ENCODE measurements at regions not wholly inside any gene's neighbourhood (a gene's known extent, or its start where the extent isn't known, plus 50 kb on each side); places are given as distances from the start of the nearest gene placed in this dataset.
A peak's percentile ranks its signal among the peaks of the same experiment; 100 is the strongest.

DNA sequence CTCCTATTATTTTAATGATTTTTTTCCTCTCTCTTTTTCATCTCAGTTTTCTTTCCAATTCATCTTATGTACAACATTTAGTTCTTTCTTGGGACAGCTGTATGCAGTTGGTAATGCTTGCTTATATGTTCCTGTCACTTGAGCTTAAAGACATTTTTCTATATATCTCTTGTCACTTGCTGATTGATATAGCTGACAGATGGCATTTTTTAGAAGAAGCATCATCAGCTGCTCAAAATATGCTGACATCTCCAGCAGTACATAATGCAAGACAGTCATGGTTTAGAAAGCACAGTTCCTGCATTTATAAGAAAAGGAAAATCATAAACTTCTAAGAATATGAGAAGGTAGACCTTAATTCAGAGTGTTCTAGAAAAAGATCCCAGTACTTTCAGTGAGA, 56.5 kb downstream of the DCAF8L1 start:
- H3K4me3 ChIP-seq (ENCODE audit: insufficient read depth, low read depth, low read length) = no peak overlapping the region
- H3K36me3 ChIP-seq (replicated peaks; ENCODE audit: control insufficient read depth, insufficient read depth, low read length) = no peaks in the 10 kb centered on the region
- no peak for DNase-seq
- H3K27me3 ChIP-seq (ENCODE audit: control insufficient read depth, insufficient read depth, low read length) = no peaks in the 10 kb centered on the region

DNA sequence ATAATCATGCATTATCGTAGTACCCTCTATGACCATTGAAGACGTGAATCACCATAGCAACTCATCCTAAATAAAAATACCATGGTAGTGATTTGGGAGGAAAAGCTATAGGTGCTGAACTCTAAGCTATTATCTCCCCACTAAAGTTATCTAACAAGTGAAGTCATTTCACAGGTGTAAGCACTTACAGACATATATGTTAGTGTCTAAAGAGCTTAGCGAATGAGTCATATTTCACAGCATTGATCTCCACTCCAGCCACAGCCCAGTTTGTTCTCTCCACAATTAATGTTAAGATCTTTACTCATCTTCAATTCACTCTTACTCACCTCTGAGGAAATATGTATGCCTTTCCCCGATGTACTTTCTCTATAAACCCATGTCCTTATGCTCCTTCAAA, 57.0 kb downstream of the DCAF8L1 start:
- Histone ChIP-seq H3K4me3 (ENCODE audit: insufficient read depth, low read depth, low read length) (no peak overlapping the region), H3K27me3 (ENCODE audit: control insufficient read depth, insufficient read depth, low read length) (no peaks in the 10 kb centered on the region), H3K36me3 (replicated peaks; ENCODE audit: control insufficient read depth, insufficient read depth, low read length) (no peaks in the 10 kb centered on the region)
- DNase-seq = no peak

DNA sequence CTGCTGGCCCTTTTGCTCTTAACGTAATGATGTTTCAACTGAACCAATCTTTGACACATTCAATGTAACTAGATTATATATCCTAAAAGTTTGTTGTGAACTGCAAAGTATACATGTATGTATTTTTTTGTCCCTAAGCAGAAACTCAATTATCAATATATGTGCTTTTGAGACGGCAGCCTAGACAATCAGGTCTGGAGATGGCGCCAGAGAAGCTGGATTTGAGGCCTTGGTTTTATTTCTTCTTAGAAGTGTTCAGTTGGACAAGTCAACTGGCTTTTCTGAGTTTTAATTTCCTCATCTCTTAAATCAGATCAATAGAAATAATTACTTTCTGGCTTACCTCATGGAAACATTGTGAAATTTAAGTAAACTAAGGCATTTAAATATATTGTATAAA, 62.5 kb downstream of the DCAF8L1 start:
- H3K4me3 ChIP-seq (ENCODE audit: insufficient read depth, low read depth, low read length) = no peak overlapping the region
- no peaks in the 10 kb centered on the region for H3K27me3 ChIP-seq (ENCODE audit: control insufficient read depth, insufficient read depth, low read length)
- no peak for DNase-seq
- H3K36me3 ChIP-seq (replicated peaks; ENCODE audit: control insufficient read depth, insufficient read depth, low read length) = no peaks in the 10 kb centered on the region

DNA sequence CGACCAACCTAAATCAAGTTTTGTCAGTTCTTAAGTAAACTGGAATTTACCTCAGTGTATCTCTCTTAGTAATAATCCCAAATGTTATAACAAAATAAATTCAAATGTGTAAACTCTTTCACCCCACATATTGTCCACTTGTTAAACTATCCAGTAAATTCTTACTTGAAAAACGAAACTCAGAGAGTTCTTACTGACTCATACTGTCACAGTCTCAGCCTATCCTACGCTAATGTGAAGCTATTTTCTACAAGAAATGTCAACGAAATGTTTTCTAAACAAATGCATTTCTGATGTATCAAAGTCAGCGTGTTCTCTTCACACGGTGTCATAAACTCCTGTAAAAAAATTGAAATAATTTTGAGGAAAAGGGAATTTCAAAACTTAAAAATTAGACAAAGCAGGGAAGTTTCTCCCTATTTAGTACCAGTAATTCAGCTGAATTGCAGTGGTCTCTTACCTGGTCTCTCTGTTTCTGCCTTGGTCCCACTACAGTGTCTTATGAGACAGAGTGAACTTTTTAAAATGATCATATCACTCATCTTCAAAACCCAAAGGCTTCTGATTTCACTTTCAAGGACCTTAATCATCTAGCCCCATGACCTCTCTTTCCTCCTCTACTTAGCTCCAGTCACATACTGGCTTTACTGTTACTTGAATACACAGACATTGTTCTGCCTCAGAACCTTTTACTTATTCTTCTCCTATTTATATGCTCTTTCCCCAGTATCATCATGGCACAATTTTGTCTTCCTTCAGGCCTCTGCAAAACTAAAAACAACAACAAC, 63.3 kb downstream of the DCAF8L1 start:
- no peaks in the 10 kb centered on the region for H3K27me3 ChIP-seq (ENCODE audit: control insufficient read depth, insufficient read depth, low read length)
- H3K4me3 ChIP-seq (ENCODE audit: insufficient read depth, low read depth, low read length) = no peak overlapping the region
- no peaks in the 10 kb centered on the region for H3K36me3 ChIP-seq (replicated peaks; ENCODE audit: control insufficient read depth, insufficient read depth, low read length)
- DNase-seq = no peak

DNA sequence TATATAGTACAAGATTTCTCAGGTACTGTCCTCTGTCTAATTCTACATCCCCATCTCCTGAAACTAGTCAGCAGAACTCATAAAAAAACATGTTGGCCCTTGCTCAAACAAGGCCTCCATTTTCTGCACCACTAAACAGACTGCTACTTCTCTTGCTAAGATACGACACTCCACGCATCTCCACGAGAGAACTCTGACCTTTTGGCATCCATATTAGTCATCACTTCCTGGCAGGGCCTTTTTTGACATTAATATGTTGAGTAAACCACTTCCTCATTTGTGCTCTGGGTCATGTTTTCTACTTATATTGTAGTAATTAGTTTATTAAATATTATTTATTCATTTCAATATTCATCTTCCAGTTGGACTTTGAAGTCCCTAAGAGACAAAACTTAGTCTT, 65.6 kb downstream of the DCAF8L1 start:
- H3K27me3 ChIP-seq (ENCODE audit: control insufficient read depth, insufficient read depth, low read length) = no peaks in the 10 kb centered on the region
- H3K36me3 ChIP-seq (replicated peaks; ENCODE audit: control insufficient read depth, insufficient read depth, low read length) = no peaks in the 10 kb centered on the region
- no peak overlapping the region for H3K4me3 ChIP-seq (ENCODE audit: insufficient read depth, low read depth, low read length)
- no peak for DNase-seq

DNA sequence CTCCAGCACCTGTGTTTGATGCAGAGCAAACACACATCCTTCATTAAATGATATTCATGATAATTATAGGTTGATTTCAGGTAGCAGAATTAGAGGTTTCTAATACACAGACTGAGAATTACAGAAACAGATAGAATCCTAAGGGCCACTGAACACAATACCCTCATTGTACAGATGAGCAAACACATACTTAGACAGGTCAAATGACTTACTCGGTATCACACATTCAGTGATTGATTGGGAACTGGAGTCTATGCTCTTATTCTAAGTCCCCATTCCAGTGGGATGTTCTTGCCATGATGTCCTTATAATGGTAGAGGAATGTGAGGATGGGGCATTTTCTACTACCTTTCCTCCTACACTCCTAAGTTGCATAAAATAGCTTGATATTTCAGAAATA, 70.8 kb downstream of the DCAF8L1 start:
- no peaks in the 10 kb centered on the region for H3K36me3 ChIP-seq (replicated peaks; ENCODE audit: control insufficient read depth, insufficient read depth, low read length)
- no peak for DNase-seq
- H3K4me3 ChIP-seq (ENCODE audit: insufficient read depth, low read depth, low read length) = no peak overlapping the region
- no peaks in the 10 kb centered on the region for H3K27me3 ChIP-seq (ENCODE audit: control insufficient read depth, insufficient read depth, low read length)

DNA sequence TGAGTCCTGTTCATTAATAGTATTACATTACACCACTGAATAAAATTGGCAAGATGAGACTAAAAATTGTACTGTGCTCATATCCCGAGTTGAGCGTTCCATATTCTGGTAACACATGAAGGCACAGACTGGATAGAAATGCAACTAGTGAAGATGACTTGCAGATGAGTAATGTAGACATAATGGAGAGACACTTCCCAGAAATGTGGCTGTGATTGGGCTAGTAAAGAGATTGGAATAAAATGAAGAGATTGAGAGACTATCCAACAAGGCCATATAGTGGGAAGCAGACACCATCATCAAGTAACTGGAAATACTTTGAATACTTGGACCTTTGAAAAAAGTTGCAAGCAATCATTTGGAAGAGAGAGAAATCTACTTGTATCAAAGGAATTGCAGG, 77.3 kb downstream of the DCAF8L1 start:
- H3K36me3 ChIP-seq (replicated peaks; ENCODE audit: control insufficient read depth, insufficient read depth, low read length) = no peaks in the 10 kb centered on the region
- H3K4me3 ChIP-seq (ENCODE audit: insufficient read depth, low read depth, low read length) = no peak overlapping the region
- no peak for DNase-seq
- no peaks in the 10 kb centered on the region for H3K27me3 ChIP-seq (ENCODE audit: control insufficient read depth, insufficient read depth, low read length)

DNA sequence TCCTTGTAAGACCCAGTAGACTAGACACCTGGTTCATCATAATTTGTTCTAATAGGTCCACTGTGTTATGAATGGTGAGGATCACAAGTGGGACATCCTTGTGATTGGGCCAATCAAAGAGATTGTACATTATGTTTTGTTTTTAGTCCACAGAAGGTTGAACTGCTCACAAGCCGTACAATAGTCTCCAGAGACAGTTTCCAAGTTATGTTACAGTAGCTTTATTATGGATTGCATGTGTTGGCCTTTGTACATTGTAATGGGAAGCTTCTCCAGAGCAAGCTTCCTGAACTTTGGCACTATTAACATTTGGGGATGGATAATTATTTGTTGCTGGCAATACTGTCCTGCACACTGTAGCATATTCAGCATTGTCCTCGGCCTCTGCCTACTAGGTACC, 86.1 kb downstream of the MAGEB10 start:
- H3K4me3 ChIP-seq (ENCODE audit: insufficient read depth, low read depth, low read length) = no peak overlapping the region
- no peaks in the 10 kb centered on the region for H3K27me3 ChIP-seq (ENCODE audit: control insufficient read depth, insufficient read depth, low read length)
- H3K36me3 ChIP-seq (replicated peaks; ENCODE audit: control insufficient read depth, insufficient read depth, low read length) = no peaks in the 10 kb centered on the region
- no peak for DNase-seq

DNA sequence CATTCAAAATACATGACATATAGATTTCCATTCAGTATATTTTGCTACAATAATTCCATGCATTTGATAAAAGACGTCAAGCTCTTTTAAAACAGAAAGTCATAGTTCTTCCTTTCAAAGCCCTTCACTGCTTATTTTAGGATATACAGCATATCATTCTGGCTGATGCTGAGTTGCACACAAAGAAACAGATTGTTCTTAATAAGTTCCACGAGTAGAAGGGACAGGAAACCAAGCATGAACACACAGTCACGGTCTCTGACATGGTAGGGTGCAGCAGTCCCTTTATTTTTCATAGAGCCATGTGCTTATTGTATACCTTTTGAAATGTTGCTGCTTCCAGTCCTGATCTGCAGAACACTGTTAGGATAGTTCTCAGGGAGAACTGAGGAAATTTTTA, 85.4 kb downstream of the MAGEB10 start:
- DNase-seq = no peak
- Histone ChIP-seq H3K36me3 (replicated peaks; ENCODE audit: control insufficient read depth, insufficient read depth, low read length) (no peaks in the 10 kb centered on the region), H3K27me3 (ENCODE audit: control insufficient read depth, insufficient read depth, low read length) (no peaks in the 10 kb centered on the region), H3K4me3 (ENCODE audit: insufficient read depth, low read depth, low read length) (no peak overlapping the region)

DNA sequence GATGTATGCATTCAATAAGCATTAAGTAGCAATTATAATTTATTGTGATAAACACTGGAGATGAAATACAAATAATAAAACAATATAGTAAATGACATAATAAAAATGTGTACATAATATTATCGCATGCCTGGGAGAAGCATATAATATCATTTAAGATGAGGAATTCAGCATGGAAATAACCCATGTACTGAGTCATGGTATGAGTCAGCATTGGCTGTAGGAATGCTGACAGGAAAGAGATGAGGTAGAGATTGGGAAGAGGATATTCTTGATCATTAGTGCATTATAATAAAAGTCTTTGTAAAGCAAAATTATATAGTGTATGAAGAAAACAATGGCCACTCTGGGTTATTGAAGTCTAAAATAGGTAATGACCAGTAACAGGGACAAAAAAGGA, 82.8 kb downstream of the MAGEB10 start:
- H3K27me3 ChIP-seq (ENCODE audit: control insufficient read depth, insufficient read depth, low read length) = no peaks in the 10 kb centered on the region
- no peak for DNase-seq
- H3K4me3 ChIP-seq (ENCODE audit: insufficient read depth, low read depth, low read length) = no peak overlapping the region
- no peaks in the 10 kb centered on the region for H3K36me3 ChIP-seq (replicated peaks; ENCODE audit: control insufficient read depth, insufficient read depth, low read length)

DNA sequence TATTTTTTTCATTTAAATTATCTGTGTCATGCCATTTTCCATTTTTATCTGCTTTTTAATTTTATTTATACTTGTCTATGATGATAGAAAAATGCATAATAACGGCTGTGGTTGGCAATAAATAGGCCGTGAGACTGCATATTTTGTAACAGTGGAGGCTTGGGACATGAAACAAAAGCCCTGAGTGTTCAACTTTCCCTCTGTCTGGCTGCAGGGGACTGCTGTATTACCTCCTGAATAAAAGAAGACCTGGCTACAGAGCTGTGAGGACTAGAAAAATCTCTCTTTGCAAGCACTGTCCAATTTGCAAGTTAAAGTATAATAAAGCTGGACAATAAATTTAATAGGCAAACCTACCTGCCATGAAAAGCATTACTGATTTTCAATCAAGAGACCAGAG, 82.1 kb downstream of the MAGEB10 start:
- Histone ChIP-seq H3K36me3 (replicated peaks; ENCODE audit: control insufficient read depth, insufficient read depth, low read length) (no peaks in the 10 kb centered on the region), H3K4me3 (ENCODE audit: insufficient read depth, low read depth, low read length) (no peak overlapping the region), H3K27me3 (ENCODE audit: control insufficient read depth, insufficient read depth, low read length) (no peaks in the 10 kb centered on the region; the same call in 1 of the 2 replicates)
- no peak for DNase-seq

DNA sequence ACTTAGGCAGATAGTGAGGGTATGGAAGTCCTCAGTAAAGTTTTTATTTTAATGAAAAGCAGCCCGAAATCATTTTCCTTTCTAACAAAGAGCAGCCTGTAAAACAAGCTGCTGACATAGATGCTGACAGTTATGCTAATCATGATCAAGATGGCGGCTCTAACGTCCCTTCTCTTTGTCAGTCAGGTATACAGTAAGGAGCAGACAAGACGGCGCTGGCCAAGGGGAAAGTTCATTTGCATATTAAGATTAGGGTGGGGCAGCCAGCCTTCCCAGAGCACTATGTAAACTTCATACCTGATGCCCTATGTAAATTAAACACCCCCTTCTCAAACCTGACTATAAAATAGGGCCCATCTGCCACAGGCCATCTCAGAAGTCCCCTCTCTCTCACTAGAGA, 76.9 kb downstream of the MAGEB10 start:
- no peak for DNase-seq
- Histone ChIP-seq H3K4me3 (ENCODE audit: insufficient read depth, low read depth, low read length) (no peak overlapping the region), H3K36me3 (replicated peaks; ENCODE audit: control insufficient read depth, insufficient read depth, low read length) (no peaks in the 10 kb centered on the region), H3K27me3 (ENCODE audit: control insufficient read depth, insufficient read depth, low read length) (peaks cover 19% of the 10 kb centered on the region)

DNA sequence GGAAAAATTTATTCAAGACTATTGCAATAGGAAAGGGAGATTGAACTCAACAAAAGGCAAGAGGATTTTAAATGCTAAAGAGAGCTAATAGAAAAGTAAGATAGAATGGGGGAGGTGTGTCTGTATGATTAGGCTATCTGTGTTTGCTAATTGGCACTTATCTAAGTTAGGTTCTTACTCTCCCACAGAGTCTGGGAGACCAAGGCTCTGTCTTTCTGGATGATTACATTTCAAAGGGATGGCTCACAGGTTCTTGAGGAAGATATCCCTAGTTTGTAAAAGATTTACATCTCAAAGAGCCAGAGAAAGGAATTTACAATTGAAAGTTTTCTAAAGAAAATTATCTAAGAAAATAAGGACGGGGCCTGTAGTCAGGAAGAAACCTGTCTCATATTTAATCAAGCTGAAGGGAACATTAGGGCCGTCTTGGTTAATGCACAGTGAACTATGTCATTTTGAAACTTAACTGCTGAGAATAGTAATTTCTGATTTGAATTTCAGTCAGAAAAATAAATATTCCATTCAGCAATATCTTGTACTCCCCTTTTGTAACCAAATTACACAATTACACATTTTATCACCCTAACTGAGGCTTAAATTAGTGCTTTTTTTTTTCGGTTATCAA, 75.8 kb downstream of the MAGEB10 start:
- Histone ChIP-seq H3K4me3 (ENCODE audit: insufficient read depth, low read depth, low read length) (no peak overlapping the region), H3K36me3 (replicated peaks; ENCODE audit: control insufficient read depth, insufficient read depth, low read length) (no peaks in the 10 kb centered on the region), H3K27me3 (ENCODE audit: control insufficient read depth, insufficient read depth, low read length) (peaks cover 19% of the 10 kb centered on the region)
- peak; percentile 8 for DNase-seq

DNA sequence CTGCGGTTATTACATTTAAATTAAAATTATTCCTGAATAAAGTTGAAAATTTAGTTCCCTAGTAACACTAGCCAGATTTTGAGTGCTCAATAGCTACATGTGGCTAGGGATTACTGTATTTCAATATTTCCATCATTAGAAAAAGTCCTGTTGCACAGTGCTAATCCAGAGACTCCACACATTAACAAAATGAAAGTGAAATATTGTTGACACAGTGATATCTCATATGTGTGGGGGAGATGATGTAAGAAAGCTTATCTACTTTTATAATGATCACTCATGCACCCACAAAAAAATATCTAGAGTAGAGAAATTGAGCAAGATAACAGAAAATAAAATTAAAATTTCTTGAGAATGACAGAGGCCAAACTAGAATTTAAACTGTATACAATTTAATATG, 74.9 kb downstream of the MAGEB10 start:
- Histone ChIP-seq H3K4me3 (ENCODE audit: insufficient read depth, low read depth, low read length) (no peak overlapping the region), H3K27me3 (ENCODE audit: control insufficient read depth, insufficient read depth, low read length) (peaks cover 19% of the 10 kb centered on the region), H3K36me3 (replicated peaks; ENCODE audit: control insufficient read depth, insufficient read depth, low read length) (no peaks in the 10 kb centered on the region)
- no peak for DNase-seq

DNA sequence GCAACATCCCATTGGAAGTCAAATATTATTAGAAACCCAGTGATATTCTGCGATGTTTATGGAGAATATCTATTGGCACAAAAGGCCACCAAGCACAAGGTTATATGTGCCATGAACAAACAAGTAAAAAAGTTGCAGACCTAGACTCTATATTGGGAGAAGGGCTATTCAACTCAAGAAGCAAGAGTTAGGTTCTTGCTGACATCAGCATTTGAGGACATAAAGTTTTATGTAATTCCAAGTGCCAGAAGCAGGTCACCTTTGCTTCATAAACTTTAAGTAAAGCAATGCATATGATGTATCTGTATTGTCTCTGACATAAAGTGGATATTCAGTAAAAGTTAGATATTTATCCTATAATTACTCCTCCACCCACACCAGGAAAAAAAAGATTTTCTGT, 71.1 kb downstream of the MAGEB10 start:
- H3K27me3 ChIP-seq (ENCODE audit: control insufficient read depth, insufficient read depth, low read length) = peaks cover 17% of the 10 kb centered on the region
- no peak for DNase-seq
- no peaks in the 10 kb centered on the region for H3K36me3 ChIP-seq (replicated peaks; ENCODE audit: control insufficient read depth, insufficient read depth, low read length)
- no peak overlapping the region for H3K4me3 ChIP-seq (ENCODE audit: insufficient read depth, low read depth, low read length)

Data from H7 (cell line).